DMS79 treated with DMSO at 0.1 percent for 48 hours (cell line): ENCODE measurements at regions not wholly inside any gene's neighbourhood (a gene's known extent, or its start where the extent isn't known, plus 50 kb on each side); places are given as distances from the start of the nearest gene placed in this dataset.
A peak's percentile ranks its signal among the peaks of the same experiment; 100 is the strongest.

Experiments used
- DNase-seq: peaks from one replicate; lab custom pipeline; 2025; lab: John Stamatoyannopoulos, UW

DNA sequence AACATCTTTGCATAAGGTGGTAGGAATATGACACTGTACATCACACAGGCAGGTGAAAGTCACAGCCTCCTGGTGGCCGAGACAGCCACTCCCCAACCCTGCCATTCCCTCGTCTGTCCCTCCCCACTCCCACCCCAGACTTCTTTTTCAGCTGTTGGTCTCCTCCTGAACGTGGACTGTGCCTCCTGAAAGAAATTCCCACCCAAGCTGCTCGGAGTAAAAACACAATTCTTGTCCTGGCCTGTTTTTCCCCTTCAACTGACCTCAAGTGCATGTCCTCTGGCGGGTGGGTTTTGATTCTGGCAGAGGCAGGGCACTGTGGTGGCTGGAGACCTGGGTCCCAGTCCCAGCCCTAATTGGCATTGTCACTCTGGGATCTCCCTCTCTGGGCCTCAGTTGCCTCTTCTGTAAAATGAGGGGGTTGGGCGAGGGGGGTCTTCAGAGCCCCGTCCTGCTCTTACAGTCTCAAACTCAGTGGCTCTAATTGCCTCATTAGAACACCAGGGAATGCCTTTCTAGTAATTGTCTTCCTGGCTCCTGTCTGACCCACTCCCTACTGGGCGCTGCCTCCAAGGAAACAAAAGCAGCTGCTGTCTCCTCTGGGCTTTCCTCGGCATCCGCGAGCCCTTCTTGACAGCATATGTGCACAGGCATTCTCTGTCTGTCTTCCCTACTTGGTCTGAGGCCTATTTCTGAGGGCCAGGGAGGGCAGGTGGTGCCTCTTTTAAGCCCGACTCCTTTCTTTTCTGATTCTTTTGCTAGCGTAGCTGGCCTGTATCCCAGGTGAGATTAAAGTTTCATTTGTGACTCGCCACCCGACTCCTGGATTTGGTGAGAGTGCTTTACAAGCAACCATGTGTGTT is 186.6 kb upstream of the RMST start:
- DNase-seq: peak; percentile 75

DNA sequence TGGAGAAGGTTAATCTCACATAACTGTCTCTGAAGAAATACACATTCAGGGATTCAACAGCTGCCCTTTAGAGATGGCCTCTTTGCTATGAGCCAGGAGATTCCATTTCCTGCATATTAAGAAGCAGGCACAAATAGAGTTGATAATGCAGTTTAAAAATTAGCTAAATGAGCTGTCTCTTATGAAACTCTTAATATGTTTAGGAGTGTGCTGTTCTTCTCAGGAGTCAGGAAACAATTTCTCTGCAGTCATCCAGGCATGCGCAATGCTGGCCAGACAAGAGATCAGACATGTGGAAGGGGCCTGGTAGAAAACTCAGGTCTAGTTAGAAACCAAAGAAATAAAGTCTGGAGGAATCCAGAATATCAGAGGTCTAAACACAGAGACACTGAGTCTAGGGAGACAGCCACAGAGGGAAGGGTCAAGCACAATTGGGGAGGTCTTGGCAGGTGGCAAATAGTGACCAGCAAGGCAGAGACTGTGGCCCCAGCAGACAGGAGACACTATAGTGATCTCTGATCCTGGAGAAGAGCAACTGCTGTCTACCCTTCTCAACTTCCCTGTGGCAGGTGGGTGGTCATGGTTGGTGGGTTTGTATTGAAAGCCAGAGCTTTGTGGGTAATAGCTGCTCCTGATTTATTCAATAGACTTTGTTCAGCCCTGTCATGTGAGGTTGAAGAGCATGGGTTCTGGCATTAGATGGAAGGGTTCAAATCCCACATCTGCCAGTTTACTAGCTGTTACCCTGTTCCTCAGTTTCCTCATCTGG is 185.8 kb upstream of the RMST start:
- peak; percentile 75 for DNase-seq

DNA sequence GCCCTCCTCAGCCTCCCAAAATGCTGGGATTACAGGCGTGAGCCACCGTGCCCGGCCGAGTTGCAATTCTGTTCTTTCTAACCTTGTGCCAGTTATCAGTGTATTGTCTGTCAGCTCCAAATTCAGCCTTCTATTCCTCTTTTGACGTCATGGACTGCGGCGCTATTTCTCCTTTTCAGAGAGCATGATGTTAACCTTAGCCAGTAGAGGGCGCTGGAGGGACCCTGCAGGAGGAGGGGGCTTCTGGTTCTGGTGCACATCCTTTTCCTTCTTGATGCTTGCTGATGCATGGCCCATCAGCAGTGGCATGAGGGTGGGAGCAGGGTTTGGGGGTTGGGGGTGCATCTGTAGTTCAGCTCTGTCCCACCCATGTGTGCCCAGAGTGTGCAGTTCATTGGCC is 179.3 kb upstream of the RMST start:
- no peak for DNase-seq

DNA sequence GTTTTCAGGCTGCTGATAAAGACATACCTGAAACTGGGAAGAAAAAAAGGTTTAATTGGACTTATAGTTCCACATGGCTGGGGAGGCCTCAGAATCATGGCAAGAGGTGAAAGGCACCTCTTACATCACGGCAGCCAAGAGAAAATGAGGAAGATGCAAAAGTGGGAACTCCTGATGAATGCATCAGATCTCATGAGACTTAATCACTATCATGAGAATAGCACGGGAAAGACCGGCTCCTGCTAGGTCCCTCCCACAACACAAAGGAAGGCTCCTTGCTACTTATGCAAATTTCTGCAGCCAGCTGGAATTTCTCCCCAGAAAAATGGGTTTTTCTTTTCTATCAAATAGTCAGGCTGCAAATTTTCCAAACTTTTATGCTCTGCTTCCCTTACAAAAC is 174.1 kb upstream of the RMST start:
- DNase-seq: no peak

DNA sequence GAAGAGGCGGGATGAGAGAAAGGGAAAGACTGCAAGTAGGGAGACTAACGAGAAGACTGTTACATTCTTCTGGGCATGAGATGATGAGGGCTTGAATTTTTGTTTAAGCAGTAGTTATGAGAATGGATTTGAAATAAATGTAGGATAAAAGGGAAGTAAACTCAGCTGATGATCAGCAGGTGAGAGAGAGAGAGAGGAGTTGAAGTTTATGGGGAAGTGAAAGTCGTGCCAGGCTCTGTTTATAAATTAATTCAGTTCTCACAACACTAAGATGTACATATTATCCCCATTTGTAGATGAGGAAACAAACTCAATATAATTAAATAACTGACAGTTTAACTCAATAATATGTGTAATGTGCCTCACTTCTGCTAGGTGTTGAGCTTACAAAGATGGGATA is 170.0 kb upstream of the RMST start:
- DNase-seq: no peak

DNA sequence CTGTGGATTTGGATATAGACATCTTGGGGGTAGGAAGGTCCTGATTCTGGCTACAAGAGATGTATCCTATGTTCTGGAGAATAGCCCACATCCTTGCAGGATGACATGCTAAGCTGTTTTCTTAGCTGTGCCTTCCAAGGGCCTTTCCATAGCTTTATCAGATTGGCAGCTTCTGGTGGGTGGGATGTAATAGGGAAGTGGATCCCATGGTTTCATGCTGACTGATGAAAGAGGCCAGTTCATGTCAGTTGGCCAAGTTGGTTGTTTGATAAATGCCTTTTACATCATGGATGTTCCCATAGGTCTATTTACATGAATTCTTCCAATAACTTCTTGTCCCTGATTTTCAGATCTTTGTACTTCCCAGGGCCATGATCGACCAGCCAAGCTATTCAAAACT is 169.1 kb upstream of the RMST start:
- no peak for DNase-seq

DNA sequence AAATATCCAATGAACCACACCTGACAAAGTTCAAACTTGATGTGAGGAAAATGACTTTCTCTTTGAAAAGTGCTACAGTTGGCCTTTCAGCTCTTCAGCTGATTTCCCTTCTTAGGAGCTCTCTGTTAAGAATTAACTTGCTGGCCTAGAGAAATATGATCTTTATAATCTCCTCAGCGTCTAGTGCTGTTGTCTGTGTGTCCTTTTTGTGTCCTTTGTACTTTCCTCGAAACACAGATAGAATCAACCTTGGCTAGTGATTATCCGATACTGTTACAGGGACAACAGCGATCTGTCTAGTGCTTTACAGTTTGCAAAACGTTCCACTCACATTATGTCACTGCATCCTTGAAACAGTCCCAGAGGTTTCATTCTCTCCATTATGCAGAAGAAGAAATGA is 162.8 kb upstream of the RMST start:
- DNase-seq: no peak

DNA sequence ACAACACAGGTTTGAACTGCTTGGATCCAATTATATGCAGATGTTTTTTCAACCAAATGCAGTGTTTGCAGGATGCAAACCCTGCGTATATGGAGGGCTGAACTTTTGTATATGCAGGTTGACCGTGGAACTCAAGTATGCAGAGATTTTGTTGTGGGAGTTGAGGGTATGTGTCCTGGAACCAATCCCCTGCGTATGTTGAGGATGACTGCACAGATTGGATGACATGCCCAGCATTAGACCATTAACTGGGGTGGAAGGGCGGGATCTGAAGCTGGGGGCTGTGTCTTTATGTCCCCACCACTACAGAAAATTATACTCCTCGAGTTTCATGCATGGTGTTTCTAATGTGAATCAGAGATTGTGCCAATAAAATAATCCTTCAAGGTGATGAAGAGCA is 162.2 kb upstream of the RMST start:
- no peak for DNase-seq

DNA sequence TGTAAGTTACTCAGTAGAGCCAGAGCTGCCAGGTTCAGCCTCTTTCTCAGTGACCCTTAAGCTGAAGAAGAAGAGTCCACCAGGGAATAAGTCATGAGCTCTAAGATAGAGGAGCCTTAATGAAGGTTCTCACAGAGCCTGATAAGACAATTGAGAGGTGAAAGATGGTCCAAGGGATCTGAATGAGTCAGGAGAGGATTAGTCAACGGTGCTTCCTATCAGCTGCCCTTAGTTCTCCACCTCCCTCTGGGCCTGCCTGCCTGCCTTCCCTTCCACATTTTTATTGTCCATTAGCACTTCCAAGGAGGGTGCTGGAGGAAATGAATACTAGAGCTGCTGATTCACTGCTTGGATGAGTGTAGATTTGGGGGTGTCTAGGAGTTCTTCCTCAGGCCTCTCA is 161.7 kb upstream of the RMST start:
- DNase-seq: no peak

DNA sequence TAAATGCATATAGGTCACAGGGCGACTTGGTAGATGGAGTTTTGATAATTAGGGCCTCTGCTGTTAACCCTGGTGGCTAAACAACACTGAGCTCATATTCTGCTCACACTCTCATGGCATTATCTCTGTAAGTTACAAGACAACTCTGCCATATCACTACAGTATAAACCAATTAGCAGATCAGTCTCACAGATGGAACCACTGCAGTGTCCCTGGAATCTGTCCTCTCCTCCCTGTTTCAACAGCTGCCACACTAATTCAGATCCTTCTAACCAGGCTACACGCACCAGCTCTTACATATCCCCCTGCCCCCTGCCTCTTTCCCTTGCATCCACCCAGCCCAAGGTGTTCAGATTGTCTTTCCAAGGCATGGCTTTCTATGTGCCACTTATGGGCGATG is 161.0 kb upstream of the RMST start:
- DNase-seq: no peak

DNA sequence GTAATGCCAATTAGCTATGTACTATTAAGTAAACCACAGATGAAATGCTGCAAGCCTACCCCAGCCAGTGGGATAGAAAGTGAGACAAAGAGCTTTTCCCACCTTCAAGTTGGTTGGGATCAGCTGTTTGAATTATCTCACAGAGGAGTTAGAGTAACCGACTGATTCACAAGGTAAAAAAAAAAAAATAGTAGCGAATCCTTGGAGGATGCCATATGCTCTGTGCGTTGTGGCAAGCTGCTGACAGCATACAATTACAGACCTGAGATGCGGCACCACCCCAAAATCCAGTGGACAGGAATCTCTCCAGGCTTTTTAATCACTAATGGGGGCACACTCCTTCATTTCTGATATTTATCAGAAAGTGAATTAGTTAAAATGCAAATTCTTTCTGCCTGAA is 157.0 kb upstream of the RMST start:
- DNase-seq: no peak

DNA sequence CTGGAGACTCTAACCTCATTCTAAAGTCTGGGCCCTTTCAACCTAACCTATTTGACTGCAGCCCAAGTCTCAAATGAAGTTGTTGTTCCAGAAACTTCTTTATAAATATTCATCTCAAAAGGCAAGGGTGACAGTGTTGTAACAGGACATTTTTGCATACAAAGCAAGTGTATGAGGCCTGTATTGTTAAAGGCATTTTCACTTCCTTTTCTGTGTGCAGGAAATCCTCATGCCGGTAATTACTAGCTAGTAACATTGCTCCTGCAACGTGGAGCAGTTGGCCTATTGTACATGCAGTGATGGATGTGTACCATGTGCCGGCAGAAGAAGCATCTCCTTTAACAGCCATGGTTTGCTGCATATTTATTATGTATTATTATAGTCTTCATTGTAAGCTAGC is 156.5 kb upstream of the RMST start:
- DNase-seq: no peak

DNA sequence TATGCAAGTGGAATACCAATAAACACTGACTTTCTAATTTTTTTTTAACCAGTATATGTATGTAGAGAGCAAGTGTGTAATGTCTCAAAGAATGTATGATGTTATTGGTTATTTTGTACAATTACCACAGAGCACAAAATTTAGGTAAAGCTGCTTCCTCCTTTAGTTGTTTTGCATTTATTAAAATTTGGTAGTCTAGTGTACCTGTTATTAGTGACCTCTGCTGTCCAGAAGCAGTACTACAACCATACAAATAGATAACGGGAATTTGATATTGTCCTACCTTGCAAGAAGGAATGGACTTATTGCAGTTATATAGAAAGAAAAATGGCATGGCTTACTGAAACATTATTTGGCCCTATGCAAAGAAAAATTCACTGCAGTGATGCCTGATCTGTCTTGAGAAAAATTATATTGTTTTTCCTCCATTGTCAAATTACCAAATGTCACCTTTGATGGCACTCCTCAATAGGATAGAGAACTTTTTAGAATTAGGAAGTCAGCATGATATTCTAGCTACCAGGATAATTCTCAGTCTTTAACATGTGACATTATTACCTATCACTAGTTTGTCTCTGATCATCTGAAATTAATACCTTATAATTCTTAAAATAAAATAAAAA is 153.9 kb upstream of the RMST start:
- DNase-seq: no peak

DNA sequence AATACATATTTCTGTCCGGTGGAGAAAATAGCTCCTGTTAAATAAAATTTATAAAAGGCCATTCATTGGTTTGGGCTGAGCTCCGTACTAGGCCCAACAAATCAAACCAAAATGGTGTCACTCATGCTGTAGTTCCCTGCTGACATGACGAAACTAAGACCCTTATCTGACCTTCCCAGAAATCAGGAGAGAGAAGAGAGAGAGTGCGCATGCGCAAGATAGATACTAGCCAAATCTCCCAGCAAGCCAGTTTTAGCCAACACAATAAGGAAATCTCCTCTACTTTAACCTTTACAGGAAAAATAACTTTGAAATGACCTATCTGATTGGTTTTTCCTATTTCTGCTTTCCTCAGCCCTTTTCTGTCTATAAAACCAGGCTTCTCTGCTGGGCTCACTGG is 152.7 kb upstream of the RMST start:
- DNase-seq: no peak

DNA sequence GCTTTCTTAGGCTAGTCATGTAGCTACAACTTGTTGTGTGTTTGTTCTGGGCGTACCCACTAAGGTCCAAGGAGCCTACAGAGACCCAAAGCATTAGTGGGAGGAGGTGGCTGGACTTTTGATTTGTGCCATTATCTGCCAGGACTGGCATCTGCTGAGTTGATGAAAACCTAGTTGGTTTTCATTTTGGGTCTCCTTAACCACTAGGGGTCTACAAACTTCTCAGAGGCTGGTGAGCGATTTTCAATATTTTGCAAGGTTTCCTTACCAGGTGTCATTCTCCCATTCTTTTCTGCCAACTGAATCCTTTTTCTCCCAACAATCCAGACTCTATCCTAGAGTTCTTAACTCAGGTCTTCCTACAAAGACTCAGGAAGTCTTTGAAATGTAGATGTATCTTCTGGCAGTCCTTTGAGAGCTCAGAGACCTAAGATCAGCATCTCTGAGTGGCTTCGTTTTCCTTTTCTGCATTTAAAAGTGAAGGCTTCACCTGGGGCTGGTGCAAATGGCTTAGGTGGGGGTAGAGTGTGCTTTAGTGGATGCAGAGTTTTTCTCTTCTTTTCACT is 150.0 kb upstream of the RMST start:
- DNase-seq: no peak

DNA sequence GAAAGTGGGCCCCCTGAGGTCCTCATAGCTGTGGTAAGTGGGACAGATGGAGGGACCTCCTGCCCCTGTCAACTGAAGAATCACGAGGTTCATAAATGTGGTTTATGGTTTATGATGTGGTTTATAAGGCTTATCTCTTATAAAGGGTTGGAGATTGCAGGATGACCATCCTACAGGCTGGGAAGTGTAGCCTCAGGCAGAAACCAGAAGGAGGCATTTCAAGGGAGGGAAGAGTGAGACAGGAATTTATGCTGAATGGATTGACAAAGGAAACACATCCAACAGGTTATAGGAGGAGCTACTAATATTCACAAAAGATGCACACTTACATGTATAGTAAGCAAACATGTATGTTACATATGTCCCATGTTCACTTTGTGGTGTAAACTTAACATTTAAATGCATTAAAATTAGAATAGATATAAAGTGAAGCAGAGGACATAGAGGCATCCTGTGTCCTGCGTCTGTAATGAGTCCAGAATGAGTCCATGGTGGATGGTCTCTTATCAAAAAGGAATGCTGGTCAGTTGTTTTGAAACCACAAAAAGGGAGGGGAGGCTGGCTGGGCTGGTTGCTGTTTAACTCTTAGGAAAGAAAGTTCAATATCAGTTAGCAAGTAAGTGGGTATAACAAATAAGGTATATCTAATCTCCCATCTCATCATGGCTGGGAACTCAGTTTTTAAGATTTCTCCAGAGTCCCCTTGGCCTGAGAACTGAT is 149.0 kb upstream of the RMST start:
- DNase-seq: no peak

DNA sequence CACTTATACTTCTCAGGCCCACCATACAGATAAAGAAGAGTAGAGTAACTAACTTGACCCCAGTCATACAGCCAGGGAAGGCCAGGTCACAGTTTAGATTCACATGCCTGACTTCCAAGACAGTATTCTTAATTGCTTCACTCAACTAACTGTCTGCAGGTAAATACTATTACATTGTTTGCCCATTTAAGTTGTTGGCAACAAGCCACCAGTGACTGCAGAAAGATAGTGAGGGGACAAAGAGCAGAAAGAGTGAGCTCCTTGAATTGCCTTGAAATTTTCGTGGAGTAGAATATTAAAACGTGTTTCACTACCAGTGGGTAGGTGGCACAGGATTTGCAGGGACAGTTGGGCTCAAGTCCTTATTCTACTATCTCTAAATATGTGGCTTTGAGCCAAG is 146.3 kb upstream of the RMST start:
- no peak for DNase-seq

DNA sequence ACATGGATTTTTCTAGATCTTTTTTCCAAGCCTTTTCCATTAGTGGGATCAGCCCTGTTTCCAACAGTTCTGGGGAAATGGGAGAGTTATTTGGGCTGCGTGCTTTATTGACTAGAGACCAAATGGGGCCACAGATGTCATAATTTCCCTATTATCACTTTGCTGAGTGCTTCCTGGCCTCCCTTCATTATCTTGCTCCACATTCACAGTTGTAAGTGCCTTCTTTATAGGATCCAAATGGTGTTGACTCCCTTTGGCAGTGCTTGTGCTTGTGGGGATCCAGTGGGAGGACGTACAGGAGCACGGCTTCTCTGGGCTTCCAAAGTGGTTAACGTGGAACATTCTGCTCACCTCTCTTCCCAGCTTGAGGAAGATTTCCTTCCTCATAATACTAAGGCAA is 141.0 kb upstream of the RMST start:
- DNase-seq: no peak

DNA sequence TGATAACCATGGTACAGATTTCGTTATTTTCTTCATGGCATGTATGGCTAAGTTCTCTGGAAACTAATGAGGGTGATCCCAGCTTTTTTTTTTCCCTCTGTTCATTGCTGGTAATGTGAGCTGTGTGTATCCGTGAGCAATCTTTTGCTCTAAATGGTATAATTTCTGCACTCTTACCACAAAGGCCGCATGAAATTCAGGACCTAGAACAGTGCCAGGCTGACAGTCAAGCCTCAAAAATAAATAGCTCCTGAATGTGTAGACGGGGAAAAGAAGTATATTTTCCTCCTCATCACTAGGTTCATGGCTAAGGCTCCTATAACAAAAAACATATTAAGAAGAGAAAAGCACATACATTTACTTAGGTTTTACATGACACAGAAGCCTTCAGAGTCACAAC is 140.2 kb upstream of the RMST start:
- DNase-seq: no peak

DNA sequence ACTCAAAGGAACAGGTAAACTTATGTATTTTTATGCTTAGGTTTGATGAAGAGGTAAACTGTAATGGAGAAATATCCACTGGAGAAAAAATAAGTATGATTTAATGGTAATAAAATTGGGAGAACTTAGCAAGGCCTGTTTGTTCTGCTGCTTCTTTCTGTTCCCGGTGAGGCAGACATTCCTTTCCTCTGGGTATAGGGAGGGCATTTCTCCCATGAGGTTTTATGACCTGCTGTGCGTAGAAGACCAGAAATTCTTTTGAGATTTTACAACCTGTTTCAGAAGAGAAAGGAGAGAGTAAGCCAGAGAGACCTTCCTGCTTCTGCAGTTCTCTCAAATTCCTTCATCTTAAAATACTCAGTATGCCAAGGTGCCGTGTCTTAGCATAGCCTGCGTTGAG is 139.4 kb upstream of the RMST start:
- DNase-seq: no peak

DNA sequence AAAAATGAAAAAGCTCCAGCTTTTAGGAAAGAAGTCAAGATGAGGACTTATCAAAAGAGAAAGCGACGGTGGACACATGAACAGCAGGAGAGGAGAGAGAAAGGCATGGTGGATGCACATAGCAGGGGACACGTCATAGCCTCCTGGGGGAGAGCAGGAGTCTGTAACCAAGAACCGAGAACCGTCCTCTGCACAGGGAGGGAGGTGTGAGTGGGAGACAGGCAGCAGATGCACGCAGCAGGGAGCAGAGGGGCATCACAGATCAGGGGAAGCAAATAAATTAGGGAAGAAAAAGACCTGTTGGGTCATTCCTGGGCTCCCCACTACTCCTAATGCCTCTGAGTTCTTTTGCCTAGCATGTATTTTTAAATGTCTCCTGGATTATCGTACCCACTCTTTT is 138.1 kb upstream of the RMST start:
- no peak for DNase-seq

DNA sequence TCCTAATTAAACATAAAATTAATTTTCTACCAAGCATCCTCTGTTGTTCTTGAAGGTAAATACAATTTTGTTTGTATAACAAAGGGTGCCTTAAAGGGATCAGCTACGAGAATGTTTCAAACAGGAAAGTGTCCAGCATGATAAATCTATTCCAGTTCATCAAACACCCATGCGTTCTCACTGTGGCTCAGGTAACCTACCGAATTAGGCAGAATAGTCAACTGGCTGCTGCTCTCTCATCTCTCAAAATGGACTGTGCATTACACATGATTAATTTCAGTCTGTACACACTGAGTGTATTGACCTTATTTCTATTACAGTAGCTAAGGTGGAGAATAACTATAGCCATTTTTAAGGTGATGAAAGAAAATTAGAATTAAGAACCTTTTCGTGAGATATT is 127.5 kb upstream of the RMST start:
- DNase-seq: no peak
